Activated CD8-positive, alpha-beta T cell treated with anti-CD3 and anti-CD28 coated beads for 36 hours (primary cell): ENCODE measurements at regions not wholly inside any gene's neighbourhood (a gene's known extent, or its start where the extent isn't known, plus 50 kb on each side); places are given as distances from the start of the nearest gene placed in this dataset.
"Not testable (repeated sequence)": the region's sequence is repeated elsewhere in the genome, so short reads cannot be mapped to it uniquely, and the experiment has no call there.

Experiments
- ATAC-seq: fragments of 200-7000 bp; cut with Tn5 transposase; one replicate; pipeline ENCODE4 v1.10.0; 2021; ENCODE audit warnings: mild to moderate bottlenecking, moderate library complexity
- CTCF ChIA-PET: fragments of 350-600 bp; sonication (Branson Sonifier 250); formaldehyde crosslinking; loops from one replicate; lab custom pipeline; 2021; ENCODE audit warnings: antibody characterized with exemption; lab: Charles Lee
- POLR2A ChIA-PET: fragments of 350-600 bp; sonication (Branson Sonifier 250); formaldehyde crosslinking; loops from one replicate; lab custom pipeline; 2021; ENCODE audit warnings: antibody characterized with exemption; lab: Charles Lee
- DNase-seq: peaks from one replicate; pipeline ENCODE4 v3.0.0-alpha.2; 2020
- H3K27ac Mint-ChIP-seq: one replicate; pipeline ENCODE4 v1.8.0; 2021; ENCODE audit warnings: mild to moderate bottlenecking, mixed read lengths
- H3K27me3 Mint-ChIP-seq: one replicate; pipeline ENCODE4 v1.8.0; 2021; ENCODE audit warnings: mixed read lengths
- H3K36me3 Mint-ChIP-seq: one replicate; pipeline ENCODE4 v1.8.0; 2021; ENCODE audit warnings: low read depth, mixed read lengths
- H3K4me1 Mint-ChIP-seq: one replicate; pipeline ENCODE4 v1.8.0; 2021; ENCODE audit warnings: low read depth, mixed read lengths
- H3K4me3 Mint-ChIP-seq: one replicate; pipeline ENCODE4 v1.8.0; 2021; ENCODE audit warnings: mild to moderate bottlenecking, moderate library complexity, mixed read lengths
- H3K9me3 Mint-ChIP-seq: one replicate; pipeline ENCODE4 v1.8.0; 2021; ENCODE audit warnings: mixed read lengths
- CTCF ChIP-seq: fragments of 200-600 bp; IDR thresholded peaks from one replicate; pipeline ENCODE4 v1.8.0; 2022; ENCODE audit warnings: antibody characterized with exemption, mild to moderate bottlenecking
- intact Hi-C: fragments of 100-400 bp; cut with micrococcal nuclease; formaldehyde crosslinking; loops from one replicate; pipeline ENCODE4 v1.10.0; 2022

- ChIA-PET CTCF (interaction anchor here (0.8 to 5.6 kb wide), 26 partner anchors 10 to 815 kb away, joined by 3 to 58 read pairs (median 6); partner anchors contain the start of genes TRIM27 and ZNF311), POLR2A (interaction anchor here (0.7 to 2.8 kb wide), 13 partner anchors 10 to 177 kb away, joined by 3 to 14 read pairs (median 4); partner anchors contain the start of gene TRIM27)
- H3K9me3 Mint-ChIP-seq, result no peaks in the 10 kb centered on the region
- H3K27me3 Mint-ChIP-seq, result peaks cover 27% of the 10 kb centered on the region
- peak overlapping the region; percentile 94 for H3K4me3 Mint-ChIP-seq
- peak; percentile 65 for TF ChIP-seq CTCF
- peaks cover 13% of the 10 kb centered on the region for H3K4me1 Mint-ChIP-seq
- peak overlapping the region; percentile 84 for H3K27ac Mint-ChIP-seq
- peaks cover 2% of the 10 kb centered on the region for H3K36me3 Mint-ChIP-seq
- DNase-seq (peak; percentile 93), ATAC-seq (peak; percentile 86)
- intact Hi-C loops, result loop anchor here (2.0 to 10.0 kb wide), 5 partner anchors 24 to 178 kb away; no protein-coding TSS in a partner anchor
These were observed 84.9 kb downstream of the TRIM27 start for GRCh38 chr6:28838634-28839442.

- TF ChIP-seq CTCF, result no peak
- Mint-ChIP-seq H3K9me3 (no peaks in the 10 kb centered on the region), H3K27ac (peak overlapping the region; percentile 84), H3K4me1 (peaks cover 10% of the 10 kb centered on the region), H3K4me3 (peak overlapping the region; percentile 94), H3K27me3 (peaks cover 22% of the 10 kb centered on the region), H3K36me3 (peaks cover 2% of the 10 kb centered on the region)
- ChIA-PET CTCF (interaction anchor here (1.0 to 5.6 kb wide), 10 partner anchors 9 to 181 kb away, joined by 3 to 58 read pairs (median 19); partner anchors contain the start of gene TRIM27), POLR2A (interaction anchor here (0.8 to 1.4 kb wide), 5 partner anchors 11 to 101 kb away, joined by 3 to 5 read pairs (median 4); no protein-coding TSS in a partner anchor)
- intact Hi-C loops, result loop anchor here (2.0 to 10.0 kb wide), 5 partner anchors 23 to 177 kb away; no protein-coding TSS in a partner anchor
- ATAC-seq (no peak), DNase-seq (no peak)
These were observed 84.2 kb downstream of the TRIM27 start for GRCh38 chr6:28839443-28840120.

- DNase-seq (no peak), ATAC-seq (no peak)
- ChIA-PET POLR2A (no interaction called here), CTCF (interaction anchor here (1.4 to 5.6 kb wide), 3 partner anchors 24 to 173 kb away, joined by 4 to 33 read pairs (median 5); no protein-coding TSS in a partner anchor)
- Mint-ChIP-seq H3K4me3 (no peak overlapping the region), H3K27ac (no peak overlapping the region), H3K36me3 (peaks cover 2% of the 10 kb centered on the region), H3K27me3 (peaks cover 14% of the 10 kb centered on the region), H3K9me3 (no peaks in the 10 kb centered on the region), H3K4me1 (peaks cover 10% of the 10 kb centered on the region)
- TF ChIP-seq CTCF, result no peak
- intact Hi-C loops, result no loop called here
These were observed 82.5 kb downstream of the TRIM27 start for GRCh38 chr6:28841290-28841689.

- peak; percentile 47 for ATAC-seq
- H3K9me3 Mint-ChIP-seq, intact Hi-C loops, H3K4me1 Mint-ChIP-seq, H3K36me3 Mint-ChIP-seq, H3K4me3 Mint-ChIP-seq, H3K27me3 Mint-ChIP-seq, H3K27ac Mint-ChIP-seq: not testable (repeated sequence)
- POLR2A ChIA-PET, result interaction anchor here (1.5 kb wide), 1 partner anchor 11 kb away, joined by 3 read pairs; no protein-coding TSS in a partner anchor
- peak; percentile 68 for DNase-seq
- TF ChIP-seq CTCF, result peak; percentile 35
- CTCF ChIA-PET, result interaction anchor here (1.5 to 3.8 kb wide), 4 partner anchors 10 to 168 kb away, joined by 4 to 17 read pairs (median 8); partner anchors contain the start of gene TRIM27
These were observed 75.0 kb downstream of the TRIM27 start for GRCh38 chr6:28848756-28849155.
